Spleen (tissue), 11 donors: ENCODE measurements at regions not wholly inside any gene's neighbourhood (a gene's known extent, or its start where the extent isn't known, plus 50 kb on each side); places are given as distances from the start of the nearest gene placed in this dataset.

ENCODE experiments used
- DNase-seq: peaks from one replicate; pipeline ENCODE4 v3.0.0-alpha.2; 2020
- H3K27ac ChIP-seq, 8 donors: fragments of 200-600 bp; sonication (generic) in 7 of 8; 1 replicate in 4 of 8; 2 replicates in 4 of 8; pipeline versions ENCODE4 v1.5.0 to v1.8.0; 2016 to 2021; ENCODE audit warnings: inconsistent platforms in 4 of 8, mild to moderate bottlenecking in 4 of 8, moderate library complexity in 1 of 8
- H3K27me3 ChIP-seq, 7 donors: fragments of 200-600 bp; sonication (generic) in 6 of 7; replicated peaks in 1 of 7; 1 replicate in 4 of 7; 2 replicates in 3 of 7; pipeline versions ENCODE4 v1.5.0 to v1.8.0; 2016 to 2021; ENCODE audit warnings: inconsistent platforms in 3 of 7, mild to moderate bottlenecking in 1 of 7
- H3K36me3 ChIP-seq, 6 donors: fragments of 200-600 bp; sonication (generic) in 5 of 6; 1 replicate in 4 of 6; 2 replicates in 2 of 6; pipeline versions ENCODE4 v1.5.0 to v1.8.0; 2016 to 2021; ENCODE audit warnings: inconsistent platforms in 2 of 6
- H3K4me1 ChIP-seq, 6 donors: fragments of 200-600 bp; sonication (generic) in 5 of 6; 1 replicate in 3 of 6; 2 replicates in 3 of 6; pipeline versions ENCODE4 v1.5.0 to v1.8.0; 2016 to 2021; ENCODE audit warnings: inconsistent platforms in 3 of 6
- H3K4me3 ChIP-seq, 8 donors: fragments of 200-600 bp; sonication (generic) in 7 of 8; 1 replicate in 4 of 8; 2 replicates in 4 of 8; pipeline versions ENCODE4 v1.5.0 to v1.8.0; 2016 to 2021; ENCODE audit warnings: inconsistent platforms in 4 of 8, mild to moderate bottlenecking in 4 of 8, moderate library complexity in 2 of 8
- H3K9me3 ChIP-seq, 8 donors: fragments of 200-600 bp; sonication (generic) in 7 of 8; 1 replicate in 4 of 8; 2 replicates in 4 of 8; pipeline versions ENCODE4 v1.5.0 to v1.8.0; 2016 to 2021; ENCODE audit warnings: inconsistent platforms in 4 of 8
- CTCF ChIP-seq, 11 experiments: fragments of 200-600 bp in 7 of 11; fragments of 450-650 bp in 4 of 11; sonication (generic) in 4 of 11; IDR thresholded peaks in 8 of 11; conservative IDR thresholded peaks in 3 of 11; 1 replicate in 7 of 11; 2 replicates in 4 of 11; pipeline versions ENCODE4 v1.4.0 to v1.8.0; 2016 to 2021; ENCODE audit warnings: antibody characterized with exemption in 11 of 11, inconsistent platforms in 4 of 11, mild to moderate bottlenecking in 1 of 11
- POLR2A ChIP-seq, 3 donors: fragments of 450-650 bp; IDR thresholded peaks; one replicate each; pipeline ENCODE4 v1.5.1; 2017; ENCODE audit warnings: antibody characterized with exemption in 3 of 3, mild to moderate bottlenecking in 1 of 3
- POLR2AphosphoS5 ChIP-seq, 3 donors: sonication (generic); formaldehyde crosslinking; IDR thresholded peaks; one replicate each; pipeline ENCODE4 v1.5.1; 2017; ENCODE audit warnings: antibody characterized with exemption in 3 of 3
- WGBS, 5 donors: extraction: QIAGEN DNeasy Blood & Tissue Kit in 3 of 5; methylation state at CpG; one replicate each; pipeline versions ENCODE4 v1.1.5 to v1.1.7; 2013 to 2018; 5-methylcytosine and 5-hydroxymethylcytosine counted together
- intact Hi-C: fragments of 100-400 bp; cut with DNase I; formaldehyde crosslinking; loops from one replicate; pipeline ENCODE4 v1.15.0; 2023; ENCODE audit warnings: low total_unique reads
- donor health status: healthy with polysubstance abuse.
- donor health status: DM: no; HTN: no; CAD: no; lungs with moderate emphysema.
- donor health status: DM: no; HTN: no; CAD: no.
- donor health status: Bipolar disorder and iron deficiency.
- donor health status: healthy.
- donor health status: DM: no; HTN: no; CAD: no.
- donor health status: DM: yes; HTN: yes; CAD: no.

GRCh38 chr22:22800716-22801115, 86.9 kb upstream of the IGLL5 start:
- Histone ChIP-seq H3K4me1 (no peaks in the 10 kb centered on the region), H3K36me3 (no peaks in the 10 kb centered on the region), H3K27ac (no peak overlapping the region), H3K27me3 (no peaks in the 10 kb centered on the region), H3K4me3 (no peak overlapping the region), H3K9me3 (no peaks in the 10 kb centered on the region)
- WGBS, 5 donors = 80 to 98% (median 89%) methylated on average over 3 of the region's 3 CpGs
- intact Hi-C loops = no loop called here
- DNase-seq = no peak
- TF ChIP-seq POLR2A (IDR thresholded peaks at IDR 0.05) (no peak), POLR2AphosphoS5 (IDR thresholded peaks at IDR 0.05) (no peak), CTCF (IDR thresholded peaks at IDR 0.05 in 8 of 11, conservative IDR thresholded peaks at IDR 0.05 in 3 of 11) (no peak)

GRCh38 chr22:22802339-22802970, 85.2 kb upstream of the IGLL5 start:
- Histone ChIP-seq H3K9me3 (no peaks in the 10 kb centered on the region), H3K27ac (no peak overlapping the region), H3K4me3 (no peak overlapping the region), H3K27me3 (peaks cover 0 to 7% (median 0%) of the 10 kb centered on the region in 7 donors), H3K36me3 (no peaks in the 10 kb centered on the region), H3K4me1 (no peaks in the 10 kb centered on the region)
- intact Hi-C loops = no loop called here
- 68 to 86% (median 77%) methylated on average over 5 of the region's 5 CpGs for WGBS, 5 donors
- TF ChIP-seq POLR2AphosphoS5 (IDR thresholded peaks at IDR 0.05) (no peak), POLR2A (IDR thresholded peaks at IDR 0.05) (no peak), CTCF (IDR thresholded peaks at IDR 0.05 in 8 of 11, conservative IDR thresholded peaks at IDR 0.05 in 3 of 11) (peak in 8 of 11 experiments; percentile 20 to 67 (median 42))
- no peak for DNase-seq

- WGBS, 5 donors = 73 to 86% (median 81%) methylated on average over 1 to 3 of the region's 3 CpGs
- DNase-seq = no peak
These were observed 84.2 kb upstream of the IGLL5 start for GRCh38 chr22:22803285-22803853.

More at GRCh38 chr22:22803285-22803853, 84.2 kb upstream of the IGLL5 start:
- Histone ChIP-seq H3K4me1 (no peaks in the 10 kb centered on the region), H3K36me3 (no peaks in the 10 kb centered on the region), H3K27ac (no peak overlapping the region), H3K27me3 (peaks cover 0 to 7% (median 0%) of the 10 kb centered on the region in 7 donors), H3K9me3 (no peaks in the 10 kb centered on the region), H3K4me3 (no peak overlapping the region)
- intact Hi-C loops = no loop called here
- no peak for TF ChIP-seq CTCF (IDR thresholded peaks at IDR 0.05 in 8 of 11, conservative IDR thresholded peaks at IDR 0.05 in 3 of 11)
- TF ChIP-seq POLR2AphosphoS5 (IDR thresholded peaks at IDR 0.05) = no peak
- no peak for TF ChIP-seq POLR2A (IDR thresholded peaks at IDR 0.05)
